BLaER1 (cell line): ENCODE measurements at regions not wholly inside any gene's neighbourhood (a gene's known extent, or its start where the extent isn't known, plus 50 kb on each side); places are given as distances from the start of the nearest gene placed in this dataset.

Experiments used
- H3K27ac ChIP-seq: shearing (Covaris generic); formaldehyde crosslinking; 2 replicates; pipeline ENCODE4 v1.8.1; 2022
- H3K27me3 ChIP-seq: shearing (Covaris generic); formaldehyde crosslinking; 2 replicates; pipeline ENCODE4 v1.8.1; 2022
- H3K36me3 ChIP-seq: shearing (Covaris generic); formaldehyde crosslinking; 2 replicates; pipeline ENCODE4 v1.8.1; 2022
- H3K4me1 ChIP-seq: shearing (Covaris generic); formaldehyde crosslinking; 2 replicates; pipeline ENCODE4 v1.8.1; 2022
- H3K4me2 ChIP-seq: shearing (Covaris generic); formaldehyde crosslinking; 2 replicates; pipeline ENCODE4 v1.8.1; 2022
- H3K4me3 ChIP-seq: shearing (Covaris generic); formaldehyde crosslinking; 2 replicates; pipeline ENCODE4 v1.8.1; 2022
- H3K9ac ChIP-seq: shearing (Covaris generic); formaldehyde crosslinking; 2 replicates; pipeline ENCODE4 v1.8.1; 2022
- H3K9me3 ChIP-seq: shearing (Covaris generic); formaldehyde crosslinking; 2 replicates; pipeline ENCODE4 v1.8.1; 2022
- H4K20me1 ChIP-seq: shearing (Covaris generic); formaldehyde crosslinking; 2 replicates; pipeline ENCODE4 v1.8.1; 2022
- Cebpa-rat ChIP-seq: shearing (Covaris generic); IDR thresholded peaks from 2 replicates; pipeline ENCODE4 v1.8.1; 2022

DNA sequence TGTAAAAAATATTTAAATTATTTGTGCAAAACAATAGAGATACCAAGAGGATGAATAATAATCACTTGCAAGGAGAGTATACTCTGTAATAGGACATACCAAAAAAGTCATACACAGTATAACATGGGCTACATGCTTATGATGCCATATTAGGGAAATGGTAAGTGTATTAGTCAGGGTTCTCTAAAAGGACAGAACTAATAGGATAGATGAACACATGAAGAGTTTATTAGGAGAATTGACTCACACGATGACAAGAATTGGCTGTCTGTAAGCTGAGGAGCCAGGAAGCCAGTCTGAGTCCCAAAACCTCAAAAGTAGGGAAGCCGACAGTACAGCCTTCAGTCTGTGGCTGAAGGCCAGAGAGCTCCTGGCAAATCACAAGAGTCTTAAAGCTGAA lies 151.2 kb downstream of the DTHD1 start:
- TF ChIP-seq Cebpa-rat = no peak
- Histone ChIP-seq H4K20me1 (no peaks in the 10 kb centered on the region), H3K4me2 (no peak overlapping the region), H3K4me1 (peaks cover 9% of the 10 kb centered on the region), H3K36me3 (no peaks in the 10 kb centered on the region), H3K27ac (no peak overlapping the region), H3K27me3 (no peaks in the 10 kb centered on the region), H3K4me3 (no peak overlapping the region), H3K9ac (no peak overlapping the region), H3K9me3 (no peaks in the 10 kb centered on the region)

DNA sequence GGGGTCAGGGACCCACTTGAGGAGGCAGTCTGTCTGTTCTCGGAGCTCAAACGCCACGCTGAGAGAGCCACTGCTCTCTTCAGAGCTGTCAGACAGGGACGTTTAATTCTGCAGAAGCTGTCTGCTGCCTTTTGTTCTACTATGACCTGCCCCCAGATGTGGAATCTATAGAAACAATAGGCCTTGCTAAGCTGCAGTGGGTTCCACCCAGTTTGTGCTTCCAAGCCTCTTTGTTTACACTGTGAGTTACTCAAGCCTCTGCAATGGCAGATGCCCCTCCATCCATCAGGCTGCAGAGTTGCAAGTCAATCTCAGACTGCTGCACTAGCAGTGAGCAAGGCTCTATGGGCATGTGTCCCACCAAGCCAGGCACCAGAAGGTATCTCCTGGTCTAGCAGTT lies 158.1 kb downstream of the DTHD1 start:
- Histone ChIP-seq H3K9ac (no peak overlapping the region), H3K36me3 (no peaks in the 10 kb centered on the region), H3K9me3 (no peaks in the 10 kb centered on the region), H3K27ac (no peak overlapping the region), H3K4me1 (no peaks in the 10 kb centered on the region), H3K4me2 (no peak overlapping the region), H3K27me3 (no peaks in the 10 kb centered on the region), H4K20me1 (no peaks in the 10 kb centered on the region), H3K4me3 (no peak overlapping the region)
- no peak for TF ChIP-seq Cebpa-rat

GRCh38 chr4:36445480-36445879 lies 164.1 kb downstream of the DTHD1 start:
- Histone ChIP-seq H3K27ac (no peak overlapping the region), H3K4me1 (no peaks in the 10 kb centered on the region), H4K20me1 (no peaks in the 10 kb centered on the region), H3K9me3 (no peaks in the 10 kb centered on the region), H3K27me3 (no peaks in the 10 kb centered on the region), H3K4me2 (no peak overlapping the region), H3K36me3 (no peaks in the 10 kb centered on the region), H3K9ac (no peak overlapping the region), H3K4me3 (no peak overlapping the region)
- TF ChIP-seq Cebpa-rat = no peak

DNA sequence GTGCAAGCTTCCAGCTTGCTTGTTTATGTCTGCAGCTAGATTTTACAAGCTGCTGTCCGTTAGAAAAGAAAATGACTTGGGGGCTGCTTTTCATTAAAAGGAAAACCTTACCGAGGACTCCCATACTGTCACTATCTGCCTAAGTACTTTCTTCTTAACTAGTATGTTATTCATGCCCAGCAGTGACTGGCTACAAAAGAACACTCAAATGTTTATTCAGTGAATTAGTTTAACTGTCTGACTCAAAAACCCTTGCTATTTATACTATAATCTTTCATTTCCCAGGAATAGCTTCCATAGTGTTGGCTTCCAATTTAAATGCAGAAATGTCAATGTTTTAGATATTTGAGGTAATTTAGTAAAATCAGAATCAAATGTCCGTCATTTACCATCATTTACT lies 164.9 kb downstream of the DTHD1 start:
- Histone ChIP-seq H3K4me3 (no peak overlapping the region), H3K27me3 (no peaks in the 10 kb centered on the region), H3K9me3 (no peaks in the 10 kb centered on the region), H3K36me3 (no peaks in the 10 kb centered on the region), H3K4me2 (no peak overlapping the region), H4K20me1 (no peaks in the 10 kb centered on the region), H3K4me1 (no peaks in the 10 kb centered on the region), H3K27ac (no peak overlapping the region), H3K9ac (no peak overlapping the region)
- no peak for TF ChIP-seq Cebpa-rat

- Histone ChIP-seq H3K27ac (no peak overlapping the region), H3K9me3 (no peaks in the 10 kb centered on the region), H3K4me3 (no peak overlapping the region), H4K20me1 (no peaks in the 10 kb centered on the region), H3K27me3 (no peaks in the 10 kb centered on the region), H3K36me3 (no peaks in the 10 kb centered on the region), H3K9ac (no peak overlapping the region), H3K4me2 (no peak overlapping the region), H3K4me1 (no peaks in the 10 kb centered on the region)
- no peak for TF ChIP-seq Cebpa-rat
These were observed 179.9 kb downstream of the DTHD1 start for GRCh38 chr4:36461344-36461743.

- no peak overlapping the region for H3K4me3 ChIP-seq
- H4K20me1 ChIP-seq = no peaks in the 10 kb centered on the region
- H3K27ac ChIP-seq = no peak overlapping the region
- no peaks in the 10 kb centered on the region for H3K36me3 ChIP-seq
- no peak overlapping the region for H3K9ac ChIP-seq
- H3K27me3 ChIP-seq = no peaks in the 10 kb centered on the region
- no peaks in the 10 kb centered on the region for H3K9me3 ChIP-seq
- H3K4me1 ChIP-seq = no peaks in the 10 kb centered on the region
- no peak for TF ChIP-seq Cebpa-rat
- no peak overlapping the region for H3K4me2 ChIP-seq
These were observed 186.3 kb downstream of the DTHD1 start for GRCh38 chr4:36467670-36468069.

DNA sequence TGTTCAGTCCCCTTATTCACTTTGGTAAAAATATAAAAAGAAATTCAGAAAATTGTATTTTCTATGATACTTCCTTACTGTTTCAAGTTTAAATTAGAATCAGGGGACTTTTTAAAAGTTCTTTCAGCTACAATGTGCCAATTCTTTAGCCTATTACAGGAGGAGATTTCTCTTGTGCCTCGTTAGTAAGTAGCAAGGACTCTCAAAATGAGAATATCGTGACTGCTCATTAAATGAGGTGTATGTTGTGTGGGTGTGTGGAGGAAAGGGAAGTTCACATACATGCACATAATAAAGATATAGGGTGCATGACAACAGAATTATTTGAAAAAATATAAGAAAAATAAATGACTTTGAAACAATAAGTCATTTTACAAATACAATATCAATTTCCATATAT lies 190.5 kb downstream of the DTHD1 start:
- no peaks in the 10 kb centered on the region for H4K20me1 ChIP-seq
- no peaks in the 10 kb centered on the region for H3K9me3 ChIP-seq
- H3K36me3 ChIP-seq = no peaks in the 10 kb centered on the region
- H3K9ac ChIP-seq = no peak overlapping the region
- H3K4me2 ChIP-seq = no peak overlapping the region
- H3K27me3 ChIP-seq = no peaks in the 10 kb centered on the region
- H3K4me1 ChIP-seq = no peaks in the 10 kb centered on the region
- TF ChIP-seq Cebpa-rat = no peak
- no peak overlapping the region for H3K4me3 ChIP-seq
- no peak overlapping the region for H3K27ac ChIP-seq

DNA sequence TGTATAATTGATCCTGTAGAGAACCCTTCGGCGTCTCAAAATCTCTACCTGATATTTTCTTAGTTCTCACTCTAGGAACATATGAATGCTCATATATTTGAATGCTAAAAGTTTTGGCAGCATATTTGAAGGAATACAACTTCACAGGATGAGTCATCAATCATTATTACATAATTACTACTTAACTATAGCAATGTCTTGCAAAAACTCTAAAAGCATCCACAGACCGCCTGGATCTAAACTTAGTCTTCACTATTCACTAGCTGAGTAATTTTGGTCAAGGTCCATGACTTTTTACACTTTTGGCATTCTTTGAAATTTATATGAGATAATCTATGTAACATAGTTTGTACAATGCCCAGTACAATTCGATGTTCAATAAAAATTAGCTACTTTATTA lies 194.7 kb downstream of the DTHD1 start:
- Histone ChIP-seq H3K27me3 (no peaks in the 10 kb centered on the region), H3K27ac (no peak overlapping the region), H3K4me1 (no peaks in the 10 kb centered on the region), H3K36me3 (no peaks in the 10 kb centered on the region), H3K4me2 (no peak overlapping the region), H3K4me3 (no peak overlapping the region), H3K9ac (no peak overlapping the region), H4K20me1 (no peaks in the 10 kb centered on the region), H3K9me3 (no peaks in the 10 kb centered on the region)
- TF ChIP-seq Cebpa-rat = no peak

- Histone ChIP-seq H4K20me1 (no peaks in the 10 kb centered on the region), H3K36me3 (no peaks in the 10 kb centered on the region), H3K27ac (no peak overlapping the region), H3K4me1 (no peaks in the 10 kb centered on the region), H3K9me3 (no peaks in the 10 kb centered on the region), H3K9ac (no peak overlapping the region), H3K4me3 (no peak overlapping the region), H3K27me3 (no peaks in the 10 kb centered on the region), H3K4me2 (no peak overlapping the region)
- no peak for TF ChIP-seq Cebpa-rat
These were observed 196.4 kb downstream of the DTHD1 start for GRCh38 chr4:36477861-36478260.

DNA sequence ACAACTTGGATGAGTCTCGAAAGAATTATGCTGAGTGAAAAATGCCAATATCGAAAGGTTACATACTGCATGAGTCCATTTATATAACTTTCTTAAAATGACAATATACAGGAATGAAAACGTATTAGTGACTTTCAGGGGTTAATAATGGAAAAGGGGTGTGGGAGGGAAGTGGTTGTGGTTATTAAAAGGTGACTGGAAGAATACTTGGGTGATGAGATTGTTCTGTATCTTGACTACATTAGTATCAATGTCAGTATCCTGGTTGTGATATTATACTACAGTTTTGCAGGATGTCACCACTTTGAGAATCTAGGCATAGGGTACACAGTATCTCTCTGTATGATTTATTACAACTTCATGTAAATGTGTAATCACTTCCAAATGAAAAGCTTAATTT lies 204.5 kb downstream of the DTHD1 start:
- no peak overlapping the region for H3K4me3 ChIP-seq
- no peak overlapping the region for H3K27ac ChIP-seq
- no peaks in the 10 kb centered on the region for H3K9me3 ChIP-seq
- H4K20me1 ChIP-seq = no peaks in the 10 kb centered on the region
- no peaks in the 10 kb centered on the region for H3K27me3 ChIP-seq
- no peak overlapping the region for H3K4me2 ChIP-seq
- TF ChIP-seq Cebpa-rat = no peak
- H3K36me3 ChIP-seq = no peaks in the 10 kb centered on the region
- H3K9ac ChIP-seq = no peak overlapping the region
- no peaks in the 10 kb centered on the region for H3K4me1 ChIP-seq

GRCh38 chr4:36489798-36490197 lies 208.4 kb downstream of the DTHD1 start:
- Histone ChIP-seq H3K9ac (no peak overlapping the region), H3K27me3 (no peaks in the 10 kb centered on the region), H3K36me3 (no peaks in the 10 kb centered on the region), H3K4me2 (no peak overlapping the region), H3K9me3 (no peaks in the 10 kb centered on the region), H3K27ac (no peak overlapping the region), H3K4me3 (no peak overlapping the region), H3K4me1 (no peaks in the 10 kb centered on the region), H4K20me1 (no peaks in the 10 kb centered on the region)
- no peak for TF ChIP-seq Cebpa-rat
